ENCODE measurements at regions not wholly inside any gene's neighbourhood (a gene's known extent, or its start where the extent isn't known, plus 50 kb on each side); places are given as distances from the start of the nearest gene placed in this dataset.

DNA sequence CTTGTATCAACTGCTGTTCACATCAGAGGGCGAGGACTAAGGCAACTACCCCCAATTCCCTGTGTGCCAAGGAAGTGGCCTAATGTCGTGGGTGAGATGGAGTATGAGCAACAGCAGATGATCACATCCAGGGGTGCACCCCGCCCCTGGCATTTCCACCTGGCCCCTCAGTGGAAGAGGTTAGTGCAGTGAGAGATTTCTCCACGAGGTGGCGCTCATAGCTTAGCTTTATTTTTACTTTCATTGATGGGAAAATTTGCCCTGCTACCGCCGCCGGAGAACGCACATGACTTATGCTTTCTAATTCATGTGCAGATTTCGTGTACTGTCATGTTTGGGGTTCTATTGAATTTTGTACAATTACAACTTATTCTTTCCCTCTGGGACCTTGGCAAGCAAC lies 470.6 kb upstream of the MEX3C start:
- 4% methylated on average over 10 of the region's 10 CpGs for WGBS (ENCODE audit: missing lambda C conversion rate)
- H3K4me2 ChIP-seq, result peak overlapping the region; percentile 68
- no peak overlapping the region for H3K27ac ChIP-seq
- no peak for TF ChIP-seq FOSB (CRISPR knock-in tag; IDR thresholded peaks at IDR 0.05)
- TF ChIP-seq, protein P1, sequence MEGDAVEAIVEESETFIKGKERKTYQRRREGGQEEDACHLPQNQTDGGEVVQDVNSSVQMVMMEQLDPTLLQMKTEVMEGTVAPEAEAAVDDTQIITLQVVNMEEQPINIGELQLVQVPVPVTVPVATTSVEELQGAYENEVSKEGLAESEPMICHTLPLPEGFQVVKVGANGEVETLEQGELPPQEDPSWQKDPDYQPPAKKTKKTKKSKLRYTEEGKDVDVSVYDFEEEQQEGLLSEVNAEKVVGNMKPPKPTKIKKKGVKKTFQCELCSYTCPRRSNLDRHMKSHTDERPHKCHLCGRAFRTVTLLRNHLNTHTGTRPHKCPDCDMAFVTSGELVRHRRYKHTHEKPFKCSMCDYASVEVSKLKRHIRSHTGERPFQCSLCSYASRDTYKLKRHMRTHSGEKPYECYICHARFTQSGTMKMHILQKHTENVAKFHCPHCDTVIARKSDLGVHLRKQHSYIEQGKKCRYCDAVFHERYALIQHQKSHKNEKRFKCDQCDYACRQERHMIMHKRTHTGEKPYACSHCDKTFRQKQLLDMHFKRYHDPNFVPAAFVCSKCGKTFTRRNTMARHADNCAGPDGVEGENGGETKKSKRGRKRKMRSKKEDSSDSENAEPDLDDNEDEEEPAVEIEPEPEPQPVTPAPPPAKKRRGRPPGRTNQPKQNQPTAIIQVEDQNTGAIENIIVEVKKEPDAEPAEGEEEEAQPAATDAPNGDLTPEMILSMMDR (IDR thresholded peaks at IDR 0.05), result peak; percentile 65
- no peak for TF ChIP-seq ZC3H11A (IDR thresholded peaks at IDR 0.05)
- TF ChIP-seq RAD21 (conservative IDR thresholded peaks at IDR 0.05 in 1 of 2, IDR thresholded peaks at IDR 0.05 in 1 of 2), result peak; percentile 76
- TF ChIP-seq, protein P2, sequence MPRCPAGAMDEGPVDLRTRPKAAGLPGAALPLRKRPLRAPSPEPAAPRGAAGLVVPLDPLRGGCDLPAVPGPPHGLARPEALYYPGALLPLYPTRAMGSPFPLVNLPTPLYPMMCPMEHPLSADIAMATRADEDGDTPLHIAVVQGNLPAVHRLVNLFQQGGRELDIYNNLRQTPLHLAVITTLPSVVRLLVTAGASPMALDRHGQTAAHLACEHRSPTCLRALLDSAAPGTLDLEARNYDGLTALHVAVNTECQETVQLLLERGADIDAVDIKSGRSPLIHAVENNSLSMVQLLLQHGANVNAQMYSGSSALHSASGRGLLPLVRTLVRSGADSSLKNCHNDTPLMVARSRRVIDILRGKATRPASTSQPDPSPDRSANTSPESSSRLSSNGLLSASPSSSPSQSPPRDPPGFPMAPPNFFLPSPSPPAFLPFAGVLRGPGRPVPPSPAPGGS (IDR thresholded peaks at IDR 0.05), result no peak
- peak; percentile 74 for TF ChIP-seq SMC3 (IDR thresholded peaks at IDR 0.05)
- H3K4me3 ChIP-seq, result no peak overlapping the region
- ChIA-PET POLR2A (interaction anchor here (0.9 kb wide), 1 partner anchor 470 kb away, joined by 5 read pairs; the partner anchor contains the start of gene MEX3C), CTCF (interaction anchor here (0.6 to 2.1 kb wide), 22 partner anchors 10 to 1712 kb away, joined by 3 to 10 read pairs (median 4); no protein-coding TSS in a partner anchor)
- DNase-seq (ENCODE audit: low read depth in 1 of 2, low spot score in 1 of 2) (peak; percentile 11 to 40), ATAC-seq (peak; percentile 76 to 77), FAIRE-seq (no peak)
- peaks cover 4% of the 10 kb centered on the region; the same call in 1 of the 3 replicates for H3K9me3 ChIP-seq
- 0 out of 3 replicates have a peak, but pooled peaks cover 4% of the 10 kb centered on the region for H3K4me1 ChIP-seq

DNA sequence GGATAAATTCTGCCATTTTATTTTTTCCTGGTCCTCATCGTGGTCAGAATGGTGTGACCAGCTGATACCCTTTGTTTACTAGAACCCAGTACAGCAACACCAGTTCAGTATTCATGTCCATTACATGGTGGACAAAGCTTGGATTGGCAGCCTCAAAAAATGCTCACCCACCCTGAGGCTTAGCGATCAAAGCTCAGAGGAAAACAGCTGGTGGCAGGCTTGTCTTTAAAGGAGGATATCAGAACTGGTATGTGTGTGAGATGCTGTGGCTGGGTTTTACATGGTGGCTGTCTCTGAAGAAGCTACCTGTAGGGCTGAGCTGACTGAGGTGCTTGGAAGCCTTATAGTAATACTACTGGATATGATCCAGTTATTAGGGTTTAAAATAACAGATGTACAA lies 471.1 kb upstream of the MEX3C start:
- no peak for ATAC-seq
- CTCF ChIA-PET, result interaction anchor here (0.8 to 2.1 kb wide), 19 partner anchors 10 to 1235 kb away, joined by 3 to 10 read pairs (median 4); no protein-coding TSS in a partner anchor
- 0 out of 3 replicates have a peak, but pooled peaks cover 4% of the 10 kb centered on the region for H3K4me1 ChIP-seq
- no peak overlapping the region for H3K4me3 ChIP-seq
- peak overlapping the region; percentile 68 for H3K4me2 ChIP-seq
- TF ChIP-seq, protein P3, sequence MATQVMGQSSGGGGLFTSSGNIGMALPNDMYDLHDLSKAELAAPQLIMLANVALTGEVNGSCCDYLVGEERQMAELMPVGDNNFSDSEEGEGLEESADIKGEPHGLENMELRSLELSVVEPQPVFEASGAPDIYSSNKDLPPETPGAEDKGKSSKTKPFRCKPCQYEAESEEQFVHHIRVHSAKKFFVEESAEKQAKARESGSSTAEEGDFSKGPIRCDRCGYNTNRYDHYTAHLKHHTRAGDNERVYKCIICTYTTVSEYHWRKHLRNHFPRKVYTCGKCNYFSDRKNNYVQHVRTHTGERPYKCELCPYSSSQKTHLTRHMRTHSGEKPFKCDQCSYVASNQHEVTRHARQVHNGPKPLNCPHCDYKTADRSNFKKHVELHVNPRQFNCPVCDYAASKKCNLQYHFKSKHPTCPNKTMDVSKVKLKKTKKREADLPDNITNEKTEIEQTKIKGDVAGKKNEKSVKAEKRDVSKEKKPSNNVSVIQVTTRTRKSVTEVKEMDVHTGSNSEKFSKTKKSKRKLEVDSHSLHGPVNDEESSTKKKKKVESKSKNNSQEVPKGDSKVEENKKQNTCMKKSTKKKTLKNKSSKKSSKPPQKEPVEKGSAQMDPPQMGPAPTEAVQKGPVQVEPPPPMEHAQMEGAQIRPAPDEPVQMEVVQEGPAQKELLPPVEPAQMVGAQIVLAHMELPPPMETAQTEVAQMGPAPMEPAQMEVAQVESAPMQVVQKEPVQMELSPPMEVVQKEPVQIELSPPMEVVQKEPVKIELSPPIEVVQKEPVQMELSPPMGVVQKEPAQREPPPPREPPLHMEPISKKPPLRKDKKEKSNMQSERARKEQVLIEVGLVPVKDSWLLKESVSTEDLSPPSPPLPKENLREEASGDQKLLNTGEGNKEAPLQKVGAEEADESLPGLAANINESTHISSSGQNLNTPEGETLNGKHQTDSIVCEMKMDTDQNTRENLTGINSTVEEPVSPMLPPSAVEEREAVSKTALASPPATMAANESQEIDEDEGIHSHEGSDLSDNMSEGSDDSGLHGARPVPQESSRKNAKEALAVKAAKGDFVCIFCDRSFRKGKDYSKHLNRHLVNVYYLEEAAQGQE (IDR thresholded peaks at IDR 0.05), result no peak
- TF ChIP-seq, protein P1 (IDR thresholded peaks at IDR 0.05), result no peak
- no peak for TF ChIP-seq MYC (IDR thresholded peaks at IDR 0.05; ENCODE audit: borderline replicate concordance, low read length)
- TF ChIP-seq ZNF302 (CRISPR knock-in tag; IDR thresholded peaks at IDR 0.05), result no peak
- TF ChIP-seq RARB (CRISPR knock-in tag; IDR thresholded peaks at IDR 0.05), result no peak
- TF ChIP-seq, protein P4, sequence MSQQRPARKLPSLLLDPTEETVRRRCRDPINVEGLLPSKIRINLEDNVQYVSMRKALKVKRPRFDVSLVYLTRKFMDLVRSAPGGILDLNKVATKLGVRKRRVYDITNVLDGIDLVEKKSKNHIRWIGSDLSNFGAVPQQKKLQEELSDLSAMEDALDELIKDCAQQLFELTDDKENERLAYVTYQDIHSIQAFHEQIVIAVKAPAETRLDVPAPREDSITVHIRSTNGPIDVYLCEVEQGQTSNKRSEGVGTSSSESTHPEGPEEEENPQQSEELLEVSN (IDR thresholded peaks at IDR 0.05; ENCODE audit: borderline replicate concordance, low read depth), result no peak
- TF ChIP-seq, protein P5, sequence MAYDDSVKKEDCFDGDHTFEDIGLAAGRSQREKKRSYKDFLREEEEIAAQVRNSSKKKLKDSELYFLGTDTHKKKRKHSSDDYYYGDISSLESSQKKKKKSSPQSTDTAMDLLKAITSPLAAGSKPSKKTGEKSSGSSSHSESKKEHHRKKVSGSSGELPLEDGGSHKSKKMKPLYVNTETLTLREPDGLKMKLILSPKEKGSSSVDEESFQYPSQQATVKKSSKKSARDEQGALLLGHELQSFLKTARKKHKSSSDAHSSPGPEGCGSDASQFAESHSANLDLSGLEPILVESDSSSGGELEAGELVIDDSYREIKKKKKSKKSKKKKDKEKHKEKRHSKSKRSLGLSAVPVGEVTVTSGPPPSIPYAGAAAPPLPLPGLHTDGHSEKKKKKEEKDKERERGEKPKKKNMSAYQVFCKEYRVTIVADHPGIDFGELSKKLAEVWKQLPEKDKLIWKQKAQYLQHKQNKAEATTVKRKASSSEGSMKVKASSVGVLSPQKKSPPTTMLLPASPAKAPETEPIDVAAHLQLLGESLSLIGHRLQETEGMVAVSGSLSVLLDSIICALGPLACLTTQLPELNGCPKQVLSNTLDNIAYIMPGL (CRISPR knock-in tag; IDR thresholded peaks at IDR 0.05; ENCODE audit: borderline replicate concordance), result no peak
- TF ChIP-seq, protein P6, sequence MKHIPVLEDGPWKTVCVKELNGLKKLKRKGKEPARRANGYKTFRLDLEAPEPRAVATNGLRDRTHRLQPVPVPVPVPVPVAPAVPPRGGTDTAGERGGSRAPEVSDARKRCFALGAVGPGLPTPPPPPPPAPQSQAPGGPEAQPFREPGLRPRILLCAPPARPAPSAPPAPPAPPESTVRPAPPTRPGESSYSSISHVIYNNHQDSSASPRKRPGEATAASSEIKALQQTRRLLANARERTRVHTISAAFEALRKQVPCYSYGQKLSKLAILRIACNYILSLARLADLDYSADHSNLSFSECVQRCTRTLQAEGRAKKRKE (CRISPR knock-in tag; IDR thresholded peaks at IDR 0.05; ENCODE audit: low read depth), result no peak
- no peak for TF ChIP-seq RFX5 (IDR thresholded peaks at IDR 0.05)
- TF ChIP-seq NPAS2 (CRISPR knock-in tag; IDR thresholded peaks at IDR 0.05; ENCODE audit: borderline replicate concordance), result no peak
- TF ChIP-seq KDM1A (IDR thresholded peaks at IDR 0.05; ENCODE audit: low read depth), result no peak
- no peak for TF ChIP-seq POLR2AphosphoS2 (conservative IDR thresholded peaks at IDR 0.05; ENCODE audit: low read length)
- TF ChIP-seq SREBF2 (IDR thresholded peaks at IDR 0.05), result no peak
- no peak for FAIRE-seq
- POLR2A ChIA-PET, result interaction anchor here (0.9 kb wide), 1 partner anchor 471 kb away, joined by 5 read pairs; the partner anchor contains the start of gene MEX3C
- 0% methylated on average over 1 of the region's 2 CpGs for WGBS (ENCODE audit: missing lambda C conversion rate)
- peaks cover 4% of the 10 kb centered on the region; the same call in 1 of the 3 replicates for H3K9me3 ChIP-seq
- no peak for DNase-seq (ENCODE audit: low read depth in 1 of 2, low spot score in 1 of 2)
- H3K27ac ChIP-seq, result no peak overlapping the region

Data from A549 (cell line).